Dermis microvascular lymphatic vessel endothelial cell (primary cell): ENCODE measurements at regions not wholly inside any gene's neighbourhood (a gene's known extent, or its start where the extent isn't known, plus 50 kb on each side); places are given as distances from the start of the nearest gene placed in this dataset.

Source experiments
- DNase-seq, 2 donors: peaks; one replicate each; pipeline versions ENCODE4 v3.0.0 to v3.0.0-alpha.2; 2010; ENCODE audit warnings: low read depth in 2 of 2

DNA sequence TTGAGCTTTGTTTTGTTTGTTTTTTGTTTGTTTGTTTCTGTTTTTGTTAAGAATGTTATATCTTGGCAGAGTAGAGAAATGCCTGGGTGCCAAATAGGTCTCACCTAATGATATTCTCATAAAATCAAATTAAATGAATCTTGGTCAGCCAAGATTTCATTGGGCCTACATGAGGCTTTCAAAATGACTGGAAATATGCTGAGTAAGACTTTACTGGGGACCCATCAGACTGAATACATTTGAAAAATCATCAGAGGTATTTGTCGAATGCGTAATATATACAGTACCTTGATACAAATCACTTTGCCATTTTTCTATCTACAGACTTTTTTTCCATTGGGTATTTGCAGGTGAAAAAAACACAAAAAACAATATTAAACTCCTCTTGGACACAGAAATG is 480.8 kb downstream of the CDH2 start:
- no peak for DNase-seq

DNA sequence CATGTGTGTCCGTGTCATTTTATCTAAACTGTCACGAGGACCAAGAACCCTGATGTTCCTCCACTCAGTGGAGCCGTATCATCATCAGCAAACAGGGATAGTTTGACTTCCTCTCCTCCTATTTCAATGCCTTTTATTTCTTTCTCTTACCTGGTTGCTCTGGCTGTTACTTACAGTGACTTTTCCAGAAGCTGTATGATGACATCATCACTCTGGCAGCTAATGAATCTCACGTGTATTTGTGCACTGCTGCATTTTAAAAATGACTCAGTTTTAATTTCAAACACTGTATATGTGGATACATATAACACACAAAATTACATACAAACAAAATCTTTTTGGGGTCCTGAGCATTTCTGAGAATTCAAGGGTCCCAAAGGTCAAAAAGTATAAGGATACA is 481.4 kb downstream of the CDH2 start:
- no peak for DNase-seq

DNA sequence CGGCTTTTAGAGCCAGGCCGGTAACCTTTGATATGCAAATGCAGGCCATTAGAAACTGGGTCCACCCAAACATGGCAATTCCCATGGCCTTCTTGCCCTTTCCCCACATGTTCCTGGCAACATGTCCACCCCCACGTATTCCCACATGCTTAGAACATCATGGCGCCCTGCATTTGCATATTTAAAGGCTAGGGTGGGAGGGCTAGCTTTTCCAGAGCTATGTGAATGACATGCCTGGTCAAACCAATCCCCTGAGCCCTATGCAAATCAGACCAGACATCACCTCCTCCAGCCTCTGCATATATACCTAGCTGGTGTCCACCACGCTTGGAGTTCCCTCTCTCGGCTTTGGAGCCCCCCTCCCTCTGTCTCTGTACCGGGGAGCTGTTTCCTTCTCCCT is 481.9 kb downstream of the CDH2 start:
- no peak for DNase-seq

DNA sequence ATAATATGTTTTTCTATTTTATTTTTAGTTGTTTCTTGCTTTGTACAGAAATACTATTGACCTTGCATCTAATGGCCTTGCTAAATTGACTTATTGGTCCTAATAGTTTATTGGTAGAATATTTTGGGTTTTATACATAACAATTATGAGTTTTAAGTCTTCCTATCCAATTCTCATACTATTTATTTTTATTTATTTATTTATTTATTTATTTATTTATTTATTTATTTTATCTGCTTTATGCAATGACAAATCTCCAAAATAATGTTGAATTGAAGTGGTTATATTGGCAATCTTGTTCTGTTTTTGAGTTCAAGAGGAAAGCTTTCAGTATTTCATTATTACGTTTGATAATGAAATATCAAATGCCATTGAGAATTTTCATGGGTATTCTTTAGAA is 488.3 kb downstream of the CDH2 start:
- DNase-seq, result no peak

DNA sequence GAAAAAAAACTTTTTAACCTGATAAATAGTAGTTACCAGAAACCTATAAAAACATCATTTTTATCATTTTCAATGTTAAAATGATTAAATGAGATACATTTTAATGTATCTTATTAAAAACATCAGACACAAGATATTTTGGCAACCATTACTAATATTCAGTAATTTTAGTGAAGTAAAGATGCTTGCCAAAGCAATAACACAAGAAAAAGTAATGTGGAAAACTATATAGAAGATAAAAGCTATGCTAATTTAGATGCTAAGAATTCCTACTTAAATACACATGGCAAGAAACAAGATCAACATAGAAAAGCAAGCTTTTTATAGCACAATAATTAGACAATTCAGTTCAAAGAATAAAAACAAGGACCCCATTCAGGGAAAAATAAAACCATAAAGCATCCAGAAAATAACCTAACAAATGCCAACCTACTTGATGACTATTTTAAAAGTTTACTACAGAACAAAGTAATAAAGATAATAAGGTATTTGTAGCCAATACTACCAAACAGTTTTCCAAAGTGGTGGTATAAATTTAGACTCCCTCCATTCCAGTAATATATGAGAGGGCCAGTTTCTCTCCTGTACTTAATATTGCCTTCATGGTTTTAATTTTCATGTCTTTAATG is 489.5 kb downstream of the CDH2 start:
- DNase-seq, result no peak

DNA sequence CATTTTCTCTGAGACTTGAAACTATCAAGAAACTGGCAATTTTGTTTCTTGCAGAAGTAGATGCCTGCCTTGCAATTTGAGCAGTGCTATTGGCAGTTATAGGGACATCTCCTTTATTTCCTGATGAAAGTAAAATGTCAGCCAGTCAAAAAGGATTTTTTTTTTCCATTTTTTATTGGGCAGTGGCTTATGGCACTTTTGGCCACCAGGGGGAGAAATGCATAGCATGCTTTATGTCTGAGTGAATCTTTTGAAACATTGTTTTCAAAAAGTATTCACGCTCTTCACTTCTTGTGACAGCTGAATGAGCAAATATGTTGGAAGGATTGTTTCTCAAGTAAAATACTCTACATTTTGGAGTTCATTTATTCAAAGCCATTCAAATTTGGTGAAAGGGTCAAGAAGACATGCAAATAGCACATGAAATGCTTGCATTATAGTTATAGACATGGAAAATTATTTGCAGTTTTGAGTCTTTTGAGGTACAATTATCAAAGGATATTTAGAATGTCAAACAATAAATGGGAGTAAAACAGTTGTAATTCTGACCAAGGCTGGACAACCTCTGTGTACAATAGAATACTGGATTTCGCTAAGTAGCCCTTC is 491.0 kb downstream of the CDH2 start:
- peak in 1 of 2 donors; percentile 37 for DNase-seq

DNA sequence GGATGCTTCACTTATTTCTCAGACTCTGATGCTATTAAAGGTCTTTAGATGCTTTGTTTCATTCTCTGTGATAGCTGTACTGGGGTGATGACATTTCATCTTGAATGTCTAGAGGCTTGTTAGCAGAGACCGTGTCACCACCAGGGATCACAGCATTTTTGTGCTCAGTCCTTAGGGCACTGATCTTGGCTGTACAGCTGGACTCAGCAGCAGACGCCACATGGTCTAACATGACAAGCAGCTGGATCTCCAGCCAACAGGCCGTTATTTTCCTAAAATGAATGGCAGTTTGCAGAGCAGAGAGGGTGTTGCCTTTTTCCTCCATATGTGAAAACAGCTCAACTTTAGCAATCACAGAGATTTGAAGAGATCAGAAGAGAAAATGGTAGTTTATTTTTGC is 491.8 kb downstream of the CDH2 start:
- DNase-seq, result no peak

DNA sequence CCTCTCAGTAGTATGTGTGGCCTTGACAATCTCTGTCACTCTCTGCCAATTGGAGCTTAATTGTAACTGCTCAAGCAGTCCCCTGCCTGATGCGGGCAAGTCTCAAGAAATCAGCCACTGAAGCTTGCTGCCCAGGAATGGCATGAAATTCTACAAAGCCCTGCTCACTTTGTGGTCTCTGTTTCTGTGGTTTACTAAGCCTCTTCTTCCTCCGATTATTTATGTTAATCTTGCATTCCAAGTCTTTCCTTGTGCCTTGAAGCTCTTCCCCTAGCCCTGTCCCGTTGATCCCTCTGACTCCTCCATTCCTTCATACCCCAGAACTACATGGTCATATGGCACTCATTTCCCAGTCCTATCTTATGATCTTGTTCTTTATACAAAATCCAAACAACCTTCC is 489.3 kb upstream of the CHST9 start:
- DNase-seq, result no peak

DNA sequence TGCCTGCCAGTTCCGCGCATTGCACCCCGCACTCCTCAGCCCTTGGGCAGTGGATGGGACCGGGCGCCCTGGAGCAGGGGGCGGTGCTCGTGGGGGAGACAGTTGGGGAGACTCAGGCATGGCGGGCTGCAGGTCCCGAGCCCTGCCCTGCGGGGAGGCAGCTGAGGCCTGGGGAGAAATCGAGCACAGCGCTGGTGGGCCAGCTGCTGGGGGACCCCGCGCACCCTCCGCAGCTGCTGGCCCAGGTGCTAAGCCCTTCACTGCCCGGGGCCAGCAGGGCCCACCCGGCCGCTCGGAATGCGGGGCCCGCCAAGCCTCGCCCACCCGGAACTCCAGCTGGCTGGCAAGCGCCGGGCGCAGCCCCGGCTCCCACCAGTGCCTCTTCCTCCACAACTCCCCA is 488.8 kb upstream of the CHST9 start:
- DNase-seq, result no peak

DNA sequence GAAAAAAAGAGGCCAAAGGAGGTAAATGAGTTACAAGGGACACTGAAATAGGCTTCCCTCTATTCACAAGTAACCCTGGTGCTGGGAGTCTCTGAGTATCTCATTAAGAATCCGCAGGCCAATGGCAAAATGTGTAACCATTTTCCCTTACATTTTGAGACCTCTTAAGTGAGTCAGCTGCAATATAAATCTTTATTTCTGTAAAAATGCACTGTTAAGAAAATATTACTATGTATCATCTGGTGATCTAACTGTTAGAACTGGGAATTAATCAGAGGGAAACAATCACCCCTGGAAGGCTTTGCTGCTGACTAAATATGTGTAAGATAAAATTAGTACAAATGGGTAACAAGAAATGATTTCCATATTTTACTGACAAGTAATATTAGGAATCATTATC is 483.1 kb upstream of the CHST9 start:
- DNase-seq, result no peak

DNA sequence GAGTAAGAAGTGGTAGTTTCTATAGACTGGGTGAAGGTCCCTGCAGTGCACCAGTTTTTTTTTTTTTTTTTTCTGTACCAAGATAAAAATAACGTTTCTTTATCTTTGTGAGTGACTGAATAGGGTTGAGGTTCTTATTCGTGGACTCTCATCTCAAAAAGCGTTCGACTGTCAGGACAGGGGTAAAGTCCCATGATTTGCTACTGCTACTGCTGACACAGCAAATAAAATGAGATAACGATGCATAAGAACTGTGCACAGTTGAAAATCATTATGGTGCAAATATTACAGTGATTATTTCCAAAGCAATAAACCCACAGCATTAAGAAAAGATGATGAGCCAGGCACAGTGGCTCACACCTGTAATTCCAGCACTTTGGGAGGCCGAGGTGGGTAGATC is 482.0 kb upstream of the CHST9 start:
- no peak for DNase-seq

DNA sequence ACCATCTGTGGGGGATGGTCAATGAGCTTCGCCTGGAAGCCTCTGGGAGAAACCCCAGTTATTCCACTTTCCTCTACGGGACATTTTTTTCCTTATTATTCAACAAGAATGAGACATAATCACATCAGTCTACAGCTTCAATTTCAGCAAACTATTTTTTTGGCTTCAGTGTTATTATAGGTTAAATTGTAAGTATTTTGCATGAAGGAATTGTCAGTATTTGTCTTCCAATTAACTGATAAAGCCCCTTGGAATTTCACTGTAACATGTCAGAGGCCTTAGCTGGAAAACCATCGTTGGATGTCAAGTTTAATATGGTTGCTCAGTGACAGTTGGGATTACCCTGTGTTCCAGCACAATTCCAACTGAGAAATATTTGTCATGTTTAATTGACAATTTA is 480.9 kb upstream of the CHST9 start:
- DNase-seq, result no peak

DNA sequence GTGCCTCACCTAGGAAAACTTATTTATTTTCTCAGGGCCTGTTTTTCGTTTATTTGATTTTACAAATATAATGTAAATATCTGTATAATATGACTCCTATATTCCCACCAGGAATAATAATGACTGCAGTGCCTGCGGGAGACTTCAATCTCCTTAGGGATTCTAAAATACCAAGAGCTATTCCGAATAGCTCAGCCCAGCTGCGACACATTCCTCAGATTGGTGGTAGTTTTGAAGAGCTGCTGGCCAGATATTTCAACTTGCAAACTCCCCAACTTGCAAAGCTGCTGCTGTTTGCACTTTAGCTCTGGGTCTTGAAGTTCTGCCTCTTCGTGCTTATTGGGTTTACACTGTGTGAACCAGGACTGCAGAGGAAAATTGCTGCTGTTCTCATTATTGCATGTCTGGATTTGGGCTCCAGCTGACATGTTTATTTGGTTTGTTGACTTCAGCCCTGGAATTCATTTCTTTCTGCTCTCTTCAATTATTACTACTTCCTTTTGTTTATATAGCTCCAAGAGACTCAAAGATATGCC is 480.2 kb upstream of the CHST9 start:
- DNase-seq, result no peak

DNA sequence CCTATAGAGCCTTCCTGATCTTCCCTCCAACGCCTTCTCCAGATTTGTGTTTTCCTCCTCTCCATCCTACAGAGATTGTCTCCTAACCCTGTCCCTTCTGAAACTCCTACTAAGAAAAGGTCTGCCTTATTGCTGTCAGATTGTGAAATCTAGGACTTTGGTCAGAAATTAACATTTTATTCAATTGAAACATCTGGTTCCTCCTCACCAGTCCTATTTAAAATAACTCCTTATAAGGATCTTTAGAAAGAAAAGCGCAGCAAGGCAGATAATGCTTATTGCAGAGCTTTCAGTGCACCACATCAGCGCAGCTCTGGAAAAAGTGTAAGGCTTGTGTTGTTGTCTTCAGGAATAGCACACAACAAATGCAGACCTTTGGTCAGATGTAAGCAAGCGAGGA is 477.8 kb upstream of the CHST9 start:
- no peak for DNase-seq

DNA sequence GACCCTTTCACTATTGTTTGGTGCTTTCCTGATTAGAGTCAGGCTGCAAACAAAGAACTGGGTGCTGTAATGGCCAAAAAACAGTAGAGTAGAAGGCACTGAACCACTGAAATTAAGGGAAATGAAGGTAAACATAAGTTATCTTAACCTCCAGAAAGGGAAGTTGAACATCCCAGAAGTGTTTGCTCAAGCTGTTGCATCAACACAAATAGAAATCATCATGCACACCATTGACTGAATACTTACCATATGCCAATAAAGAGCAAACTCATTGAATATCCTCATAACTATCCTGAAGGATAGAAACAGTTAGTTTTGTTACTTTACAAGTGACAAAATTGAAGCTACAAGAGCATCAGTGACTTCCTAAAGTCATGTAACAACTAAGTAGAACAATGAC is 477.4 kb upstream of the CHST9 start:
- no peak for DNase-seq

DNA sequence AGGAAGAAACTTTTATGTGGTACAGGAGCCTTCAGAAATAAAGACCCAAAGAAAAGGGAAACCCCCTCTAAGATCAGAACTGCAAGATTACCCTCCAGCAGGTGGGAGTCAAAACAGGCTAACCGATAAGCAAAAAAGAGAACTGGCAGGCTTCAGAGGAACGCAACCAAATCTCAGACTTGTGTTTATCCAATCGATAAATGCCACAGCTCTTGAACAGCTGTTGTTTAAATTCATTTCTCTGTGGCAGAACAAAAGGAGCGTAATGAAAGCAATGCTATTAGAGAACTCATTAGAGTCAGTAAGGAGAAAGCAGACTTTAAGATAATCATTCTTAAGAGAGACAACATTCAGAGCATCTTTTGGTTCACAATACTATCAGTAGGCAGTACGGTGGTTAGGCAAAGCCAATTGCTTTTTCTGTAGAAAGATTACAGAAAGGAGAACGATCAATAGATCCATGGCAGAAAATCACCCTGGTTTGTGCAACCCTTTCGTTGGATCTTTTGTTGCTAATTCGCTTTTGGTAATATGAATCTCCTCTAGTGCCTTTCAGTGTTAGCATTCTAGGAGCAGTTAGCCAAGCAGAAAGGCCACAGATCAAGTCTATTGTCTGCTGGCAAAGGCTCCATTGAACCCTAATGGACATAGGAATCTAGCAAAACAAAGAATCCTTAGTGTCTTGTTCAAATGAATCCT is 476.4 kb upstream of the CHST9 start:
- no peak for DNase-seq

DNA sequence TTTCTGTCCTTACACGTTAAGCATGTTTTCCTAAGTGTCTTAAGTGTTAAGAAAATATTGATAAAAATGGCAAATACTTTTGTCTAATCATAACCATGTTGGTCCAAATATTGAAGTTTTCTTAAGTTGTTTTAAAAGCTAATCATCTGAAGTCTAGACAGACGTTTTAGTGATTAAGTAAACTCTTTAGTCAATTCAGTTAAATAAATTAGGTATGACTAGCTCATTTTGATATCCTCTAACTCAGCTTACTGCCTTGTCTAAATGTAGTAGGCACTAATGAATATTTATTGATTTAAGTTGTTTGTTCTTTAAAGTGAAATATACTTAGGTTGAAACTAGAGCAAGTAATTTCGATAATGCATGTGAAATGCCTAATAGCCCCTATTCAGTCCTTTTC is 471.8 kb upstream of the CHST9 start:
- no peak for DNase-seq

DNA sequence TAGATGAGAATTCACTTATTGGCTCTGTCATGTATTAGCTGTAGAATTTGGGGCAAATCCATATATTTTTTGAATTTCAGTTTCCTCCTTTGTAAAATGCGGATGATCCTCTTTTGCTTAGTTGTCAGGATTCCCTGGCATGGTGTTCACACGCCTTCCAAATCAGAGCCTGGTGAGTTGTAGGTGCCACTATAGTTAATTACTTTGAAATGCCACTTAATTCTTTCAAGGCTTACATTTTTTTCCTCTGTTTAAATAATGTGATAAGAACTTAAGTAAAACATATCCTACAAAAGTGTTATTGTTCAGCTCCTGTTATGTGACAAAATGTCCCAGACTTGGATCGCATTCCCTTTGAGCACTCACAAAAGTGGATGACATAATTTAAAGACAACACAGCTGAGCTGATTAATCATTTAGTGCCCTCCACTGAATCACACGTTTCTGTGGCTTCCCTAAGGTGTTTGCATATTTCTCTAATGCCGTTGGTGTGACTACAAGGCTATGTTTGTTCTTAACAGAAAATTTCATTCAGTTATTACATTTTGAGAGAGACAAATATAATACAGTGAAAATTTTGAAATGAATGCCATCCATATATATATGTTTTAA is 471.2 kb upstream of the CHST9 start:
- no peak for DNase-seq

DNA sequence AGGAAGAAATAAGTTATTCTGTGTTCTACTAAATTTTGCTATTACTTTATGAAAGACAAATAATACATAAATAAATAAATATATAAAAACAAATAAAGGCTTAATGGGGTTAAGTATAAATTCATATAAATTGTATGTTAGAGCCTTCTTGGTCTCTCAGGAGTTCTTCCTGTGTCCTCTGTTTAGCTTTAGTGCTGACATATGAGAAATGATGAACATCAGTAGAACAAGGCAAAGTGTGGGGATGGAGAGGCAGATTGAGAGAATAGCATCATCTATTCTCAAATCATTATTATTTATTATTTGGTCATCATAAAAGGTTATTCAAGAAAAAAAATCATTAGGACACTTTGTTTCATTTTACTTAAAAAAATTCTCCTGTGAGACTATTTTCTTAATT is 468.1 kb upstream of the CHST9 start:
- no peak for DNase-seq

DNA sequence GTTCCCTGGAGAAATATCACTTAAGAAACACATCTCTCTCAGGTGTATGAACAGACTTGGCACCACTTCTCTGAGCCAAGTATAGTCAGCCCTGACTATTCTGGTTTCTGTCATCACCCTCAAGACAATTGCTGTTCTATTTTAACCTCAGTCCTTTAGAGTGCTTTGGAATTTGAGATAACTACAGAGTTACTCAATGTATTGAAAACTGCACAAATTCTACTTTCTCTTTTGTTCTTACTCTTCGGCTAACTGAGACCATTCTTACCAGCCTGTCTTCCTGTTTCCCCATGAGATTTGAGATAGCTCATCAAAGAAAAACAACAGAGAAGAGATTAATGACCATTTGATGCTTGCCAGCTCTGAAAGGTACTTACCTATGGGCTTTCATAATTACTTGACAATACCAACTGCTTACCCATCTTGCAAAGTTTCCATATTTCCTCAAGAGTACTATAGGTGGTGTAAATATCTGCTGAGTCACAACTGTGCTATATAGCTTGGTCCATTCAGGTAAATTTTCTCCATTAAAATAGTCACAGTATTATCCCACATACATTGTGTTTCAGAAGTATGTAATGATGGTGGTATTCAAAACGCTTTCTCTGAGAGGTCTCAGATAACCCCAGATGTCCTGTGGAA is 467.5 kb upstream of the CHST9 start:
- DNase-seq, result no peak

DNA sequence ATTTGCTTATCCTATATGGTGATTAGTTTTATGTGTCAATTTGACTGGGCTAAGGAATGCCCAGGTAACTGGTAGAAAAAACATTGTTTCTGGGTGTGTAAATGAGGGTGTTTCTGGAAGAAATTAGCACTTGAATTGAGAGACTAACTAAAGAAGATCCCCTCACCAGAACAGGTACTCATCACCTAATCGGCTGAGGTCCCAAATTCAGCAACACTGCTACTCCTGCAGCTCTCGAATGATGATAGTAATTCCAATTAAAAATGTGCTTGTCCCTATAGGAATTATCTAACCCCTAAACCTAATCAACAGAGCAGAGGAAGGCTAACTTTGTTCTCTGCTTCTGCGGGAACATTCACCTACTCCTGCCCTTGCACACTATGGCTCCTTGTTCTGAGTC is 464.5 kb upstream of the CHST9 start:
- DNase-seq, result no peak

DNA sequence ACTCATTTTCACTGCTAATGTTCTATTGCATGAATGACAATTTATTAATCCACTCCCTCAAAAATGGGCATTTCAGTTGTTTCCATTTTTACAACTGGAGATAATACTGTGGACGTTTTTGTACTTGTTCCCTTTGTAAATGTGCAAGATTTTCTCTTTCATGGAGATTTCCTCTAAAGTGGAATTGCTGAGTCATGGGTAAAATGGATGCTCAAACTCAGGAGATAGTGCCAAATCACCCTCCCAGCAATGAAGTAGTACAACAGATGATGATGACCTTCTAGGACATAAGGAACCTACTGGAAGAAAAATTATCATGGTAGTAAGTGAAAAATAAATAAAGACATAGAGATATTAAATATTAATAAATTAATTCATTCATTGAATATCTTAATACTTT is 460.8 kb upstream of the CHST9 start:
- DNase-seq, result no peak
